PC-3 (cell line): ENCODE measurements at regions not wholly inside any gene's neighbourhood (a gene's known extent, or its start where the extent isn't known, plus 50 kb on each side); places are given as distances from the start of the nearest gene placed in this dataset.
A peak's percentile ranks its signal among the peaks of the same experiment; 100 is the strongest.

ENCODE experiments used
- ATAC-seq: fragments of 200-7000 bp; cut with Tn5 transposase; 2 replicates; pipeline ENCODE4 v1.9.1; 2020; ENCODE audit warnings: mild to moderate bottlenecking, moderate library complexity
- BruUV-seq: library from RNA; stranded (reverse); fragments of 400-500 nt; replicated peaks from 2 replicates; lab custom pipeline; 2021; lab: Mats Ljungman, UMichigan
- CTCF ChIA-PET: fragments of 300-600 bp; sonication (Branson Sonifier 250); formaldehyde crosslinking; loops from one replicate; lab custom pipeline; 2022; ENCODE audit warnings: antibody characterized with exemption; lab: Charles Lee
- POLR2A ChIA-PET: fragments of 300-600 bp; sonication (Branson Sonifier 250); formaldehyde crosslinking; loops from one replicate; lab custom pipeline; 2022; ENCODE audit warnings: antibody characterized with exemption; ENCODE audit not compliant: unreplicated experiment; lab: Charles Lee
- DNase-seq: peaks from one replicate; pipeline ENCODE4 v3.0.0-alpha.2; 2015
- H2AFZ ChIP-seq: fragments of 300-600 bp; sonication (generic); 2 replicates; pipeline ENCODE4 v1.6.0; 2016; ENCODE audit warnings: antibody characterized with exemption, low read length
- H3F3A ChIP-seq: fragments of 300-600 bp; sonication (generic); one replicate; pipeline ENCODE4 v1.6.0; 2017; ENCODE audit warnings: antibody characterized with exemption, low read length, control low read depth, mild to moderate bottlenecking; ENCODE audit not compliant: unreplicated experiment
- H3K27ac ChIP-seq: fragments of 300-600 bp; sonication (generic); 2 replicates; pipeline ENCODE4 v1.5.1; 2016; ENCODE audit warnings: mild to moderate bottlenecking, low read length
- H3K27me3 ChIP-seq: fragments of 300-600 bp; sonication (generic); 2 replicates; pipeline ENCODE4 v1.6.1; 2016; ENCODE audit warnings: low read length, mixed read lengths
- H3K36me3 ChIP-seq: fragments of 300-600 bp; sonication (generic); 2 replicates; pipeline ENCODE4 v1.6.1; 2016; ENCODE audit warnings: low read depth, mixed run types, low read length, mixed read lengths
- H3K4me1 ChIP-seq: fragments of 300-600 bp; sonication (generic); 2 replicates; pipeline ENCODE4 v1.5.1; 2016; ENCODE audit warnings: low read length; ENCODE audit not compliant: insufficient read depth
- H3K4me2 ChIP-seq: fragments of 300-600 bp; sonication (generic); 2 replicates; pipeline ENCODE4 v1.6.0; 2016; ENCODE audit warnings: low read length
- H3K4me3 ChIP-seq: fragments of 300-600 bp; sonication (generic); 2 replicates; pipeline ENCODE4 v1.5.1; 2016; ENCODE audit warnings: mild to moderate bottlenecking, low read length, mixed read lengths
- H3K79me2 ChIP-seq: fragments of 300-600 bp; sonication (generic); 2 replicates; pipeline ENCODE4 v1.6.1; 2017; ENCODE audit warnings: low read length, mixed read lengths
- H3K9ac ChIP-seq: fragments of 300-600 bp; sonication (generic); 2 replicates; pipeline ENCODE4 v1.6.0; 2016; ENCODE audit warnings: mild to moderate bottlenecking, low read length
- H3K9me2 ChIP-seq: fragments of 300-600 bp; sonication (generic); replicated peaks from 2 replicates; pipeline ENCODE4 v1.6.1; 2016; ENCODE audit warnings: mixed run types, low read length, mixed read lengths
- H3K9me3 ChIP-seq: fragments of 300-600 bp; sonication (generic); 2 replicates; pipeline ENCODE4 v1.6.1; 2016; ENCODE audit warnings: low read length, mixed read lengths
- H4K20me1 ChIP-seq: fragments of 300-600 bp; sonication (generic); 2 replicates; pipeline ENCODE4 v1.6.1; 2016; ENCODE audit warnings: low read length, mixed read lengths
- CTCF ChIP-seq: fragments of 300-600 bp; sonication (generic); conservative IDR thresholded peaks from 2 replicates; pipeline ENCODE4 v1.5.1; 2017; ENCODE audit warnings: antibody characterized with exemption, low read depth, mild to moderate bottlenecking, low read length
- EZH2 ChIP-seq: fragments of 300-600 bp; sonication (generic); IDR thresholded peaks from one replicate; pipeline ENCODE4 v1.6.1; 2017; ENCODE audit warnings: antibody characterized with exemption, mild to moderate bottlenecking, low read length; ENCODE audit not compliant: unreplicated experiment
- EZH2phosphoT487 ChIP-seq: fragments of 300-600 bp; sonication (generic); IDR thresholded peaks from 2 replicates; pipeline ENCODE4 v1.6.1; 2018; ENCODE audit warnings: mild to moderate bottlenecking, antibody characterized with exemption, low read length, borderline replicate concordance
- intact Hi-C: fragments of 100-400 bp; cut with micrococcal nuclease; formaldehyde crosslinking; loops from 2 replicates; pipeline ENCODE4 v1.9.0; 2023

DNA sequence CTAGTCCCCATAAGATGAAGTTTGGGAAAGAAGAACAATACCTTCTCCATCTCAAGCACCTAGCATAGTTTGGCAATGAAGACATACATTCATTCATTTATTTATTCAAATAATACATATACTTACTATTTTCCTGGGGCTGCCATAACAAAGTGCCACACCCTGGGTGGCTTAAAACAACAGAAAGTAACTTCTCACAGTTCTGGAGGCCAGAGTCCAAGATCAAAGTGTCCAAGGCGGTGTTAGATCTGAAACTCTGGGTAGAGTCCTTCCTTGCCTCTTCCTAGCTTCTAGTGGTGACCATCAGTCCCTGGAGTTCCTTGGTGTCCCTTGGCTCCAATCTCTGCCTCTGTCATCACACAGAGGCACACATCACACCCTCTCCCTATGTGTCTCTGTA is 112.1 kb upstream of the IGSF21 start:
- ATAC-seq, result no peak
- no peak overlapping the region for H2AFZ ChIP-seq
- H3F3A ChIP-seq, result no peaks in the 10 kb centered on the region
- no peak overlapping the region for H3K4me3 ChIP-seq
- intact Hi-C loops, result no loop called here
- no peak overlapping the region for H3K27ac ChIP-seq
- no peaks in the 10 kb centered on the region for H3K9me2 ChIP-seq
- ChIA-PET POLR2A (no interaction called here), CTCF (no interaction called here)
- no peaks in the 10 kb centered on the region for H3K9me3 ChIP-seq
- no peaks in the 10 kb centered on the region for H3K79me2 ChIP-seq
- no peaks in the 10 kb centered on the region for H4K20me1 ChIP-seq
- TF ChIP-seq CTCF, result no peak
- TF ChIP-seq EZH2, result no peak
- TF ChIP-seq EZH2phosphoT487, result no peak
- no peaks in the 10 kb centered on the region for H3K36me3 ChIP-seq
- no TSS peak for BruUV-seq
- H3K4me1 ChIP-seq, result no peaks in the 10 kb centered on the region
- no peak for DNase-seq
- no peak overlapping the region for H3K9ac ChIP-seq
- H3K4me2 ChIP-seq, result no peak overlapping the region
- peaks cover 11% of the 10 kb centered on the region; the same call in 1 of the 2 replicates for H3K27me3 ChIP-seq

- ChIA-PET POLR2A (no interaction called here), CTCF (no interaction called here)
- Histone ChIP-seq H3K79me2 (no peaks in the 10 kb centered on the region), H4K20me1 (no peaks in the 10 kb centered on the region), H3K4me1 (no peaks in the 10 kb centered on the region), H3K9me3 (no peaks in the 10 kb centered on the region), H3K9me2 (no peaks in the 10 kb centered on the region), H3F3A (no peaks in the 10 kb centered on the region), H3K9ac (no peak overlapping the region), H2AFZ (no peak overlapping the region), H3K27me3 (peaks cover 21% of the 10 kb centered on the region), H3K4me2 (no peak overlapping the region), H3K36me3 (no peaks in the 10 kb centered on the region), H3K4me3 (no peak overlapping the region), H3K27ac (no peak overlapping the region)
- no TSS peak for BruUV-seq
- TF ChIP-seq EZH2phosphoT487 (no peak), EZH2 (no peak), CTCF (peak; percentile 56)
- ATAC-seq, result no peak
- intact Hi-C loops, result no loop called here
- DNase-seq, result peak; percentile 20
Observed at GRCh38 chr1:17998889-17999288, 108.7 kb upstream of the IGSF21 start.

GRCh38 chr1:17999884-18000283 is 107.7 kb upstream of the IGSF21 start:
- TF ChIP-seq CTCF, result no peak
- no peak for TF ChIP-seq EZH2phosphoT487
- no peak for TF ChIP-seq EZH2
- no peak for ATAC-seq
- intact Hi-C loops, result no loop called here
- no TSS peak for BruUV-seq
- Histone ChIP-seq H3K4me2 (no peak overlapping the region), H4K20me1 (no peaks in the 10 kb centered on the region), H3K27ac (no peak overlapping the region), H3K4me3 (no peak overlapping the region), H2AFZ (no peak overlapping the region), H3K4me1 (no peaks in the 10 kb centered on the region), H3K9ac (no peak overlapping the region), H3K9me2 (no peaks in the 10 kb centered on the region), H3K9me3 (no peaks in the 10 kb centered on the region), H3K79me2 (no peaks in the 10 kb centered on the region), H3F3A (no peaks in the 10 kb centered on the region), H3K27me3 (peaks cover 31% of the 10 kb centered on the region), H3K36me3 (no peaks in the 10 kb centered on the region)
- CTCF ChIA-PET, result no interaction called here
- DNase-seq, result no peak
- POLR2A ChIA-PET, result no interaction called here
